Brain microvascular endothelial cell (primary cell): ENCODE measurements at regions not wholly inside any gene's neighbourhood (a gene's known extent, or its start where the extent isn't known, plus 50 kb on each side); places are given as distances from the start of the nearest gene placed in this dataset.

Experiments
- DNase-seq: peaks from one replicate; pipeline ENCODE4 v3.0.0-alpha.2; 2020
- H3K27ac ChIP-seq: fragments of 250-450 bp; sonication (Bioruptor Pico); 2 replicates; pipeline ENCODE4 v1.5.1; 2020; ENCODE audit warnings: mild to moderate bottlenecking, moderate library complexity
- H3K27me3 ChIP-seq: fragments of 250-450 bp; sonication (Bioruptor Pico); replicated peaks from 2 replicates; pipeline ENCODE4 v1.5.1; 2020; ENCODE audit warnings: mild to moderate bottlenecking
- H3K36me3 ChIP-seq: fragments of 250-450 bp; sonication (Bioruptor Pico); replicated peaks from 2 replicates; pipeline ENCODE4 v1.5.1; 2020; ENCODE audit warnings: mild to moderate bottlenecking
- H3K4me3 ChIP-seq: 2 replicates; pipeline ENCODE4 v1.5.1; 2011; ENCODE audit warnings: low read depth, mild to moderate bottlenecking, control low read depth, low read length, moderate library complexity
- in situ Hi-C: cut with HindIII; loops from 2 replicates; pipeline ENCODE4 v1.10.0; 2017; ENCODE audit warnings: low sequenced_read_pairs, low pct_ligation_motif_present
- TF ChIP-seq, protein P1 (sequence below): IDR thresholded peaks from 2 replicates; pipeline ENCODE4 v1.5.1; 2011; ENCODE audit warnings: low read depth, mild to moderate bottlenecking, moderate library complexity, low read length, control low read depth, inconsistent platforms; ENCODE audit errors: missing control alignments

GRCh38 chr10:83075016-83075814, 1064.1 kb upstream of the GHITM start:
- no peaks in the 10 kb centered on the region for H3K27me3 ChIP-seq
- no peak overlapping the region for H3K27ac ChIP-seq
- H3K4me3 ChIP-seq = no peak overlapping the region
- TF ChIP-seq, protein P1, sequence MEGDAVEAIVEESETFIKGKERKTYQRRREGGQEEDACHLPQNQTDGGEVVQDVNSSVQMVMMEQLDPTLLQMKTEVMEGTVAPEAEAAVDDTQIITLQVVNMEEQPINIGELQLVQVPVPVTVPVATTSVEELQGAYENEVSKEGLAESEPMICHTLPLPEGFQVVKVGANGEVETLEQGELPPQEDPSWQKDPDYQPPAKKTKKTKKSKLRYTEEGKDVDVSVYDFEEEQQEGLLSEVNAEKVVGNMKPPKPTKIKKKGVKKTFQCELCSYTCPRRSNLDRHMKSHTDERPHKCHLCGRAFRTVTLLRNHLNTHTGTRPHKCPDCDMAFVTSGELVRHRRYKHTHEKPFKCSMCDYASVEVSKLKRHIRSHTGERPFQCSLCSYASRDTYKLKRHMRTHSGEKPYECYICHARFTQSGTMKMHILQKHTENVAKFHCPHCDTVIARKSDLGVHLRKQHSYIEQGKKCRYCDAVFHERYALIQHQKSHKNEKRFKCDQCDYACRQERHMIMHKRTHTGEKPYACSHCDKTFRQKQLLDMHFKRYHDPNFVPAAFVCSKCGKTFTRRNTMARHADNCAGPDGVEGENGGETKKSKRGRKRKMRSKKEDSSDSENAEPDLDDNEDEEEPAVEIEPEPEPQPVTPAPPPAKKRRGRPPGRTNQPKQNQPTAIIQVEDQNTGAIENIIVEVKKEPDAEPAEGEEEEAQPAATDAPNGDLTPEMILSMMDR = no peak
- no peaks in the 10 kb centered on the region for H3K36me3 ChIP-seq
- in situ Hi-C loops = no loop called here
- no peak for DNase-seq

- H3K4me3 ChIP-seq = no peak overlapping the region
- in situ Hi-C loops = no loop called here
- no peak for DNase-seq
- H3K27ac ChIP-seq = no peak overlapping the region
- H3K36me3 ChIP-seq = no peaks in the 10 kb centered on the region
- H3K27me3 ChIP-seq = no peaks in the 10 kb centered on the region
- TF ChIP-seq, protein P1 = no peak
Measured at GRCh38 chr10:83075815-83076355, 1063.4 kb upstream of the GHITM start.

- in situ Hi-C loops = no loop called here
- no peaks in the 10 kb centered on the region for H3K27me3 ChIP-seq
- H3K27ac ChIP-seq = no peak overlapping the region
- H3K4me3 ChIP-seq = no peak overlapping the region
- TF ChIP-seq, protein P1 = no peak
- H3K36me3 ChIP-seq = no peaks in the 10 kb centered on the region
- no peak for DNase-seq
Measured at GRCh38 chr10:83076443-83076842, 1062.9 kb upstream of the GHITM start.

- TF ChIP-seq, protein P1 = no peak
- Histone ChIP-seq H3K4me3 (no peak overlapping the region), H3K36me3 (no peaks in the 10 kb centered on the region), H3K27me3 (no peaks in the 10 kb centered on the region), H3K27ac (no peak overlapping the region)
- in situ Hi-C loops = no loop called here
- no peak for DNase-seq
Measured at GRCh38 chr10:83078160-83078559, 1061.1 kb upstream of the GHITM start.

DNA sequence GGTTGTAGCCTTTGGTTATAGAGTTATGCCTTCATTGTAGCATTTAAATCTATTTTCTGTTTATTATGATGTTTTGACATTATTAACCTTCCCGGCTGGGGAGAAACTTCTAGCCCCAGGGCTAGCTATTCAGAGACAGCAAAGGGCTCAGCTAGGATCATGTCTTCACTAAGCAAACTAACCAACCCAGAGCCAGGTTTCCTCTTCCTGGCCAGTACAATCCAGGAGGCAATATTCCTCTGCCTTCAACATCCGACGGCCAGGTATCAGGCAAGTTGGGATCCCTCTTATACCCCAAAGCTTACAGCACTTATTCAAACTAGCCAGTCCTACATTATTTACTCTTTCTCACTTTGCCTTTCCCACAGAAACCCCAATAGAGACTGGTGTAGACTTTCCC, 1060.7 kb upstream of the GHITM start:
- no peak for DNase-seq
- TF ChIP-seq, protein P1 = no peak
- Histone ChIP-seq H3K36me3 (no peaks in the 10 kb centered on the region), H3K4me3 (no peak overlapping the region), H3K27me3 (no peaks in the 10 kb centered on the region), H3K27ac (no peak overlapping the region)
- in situ Hi-C loops = no loop called here
